Testis (tissue), 2 donors: ENCODE measurements at regions not wholly inside any gene's neighbourhood (a gene's known extent, or its start where the extent isn't known, plus 50 kb on each side); places are given as distances from the start of the nearest gene placed in this dataset.

Experiments used
- DNase-seq: peaks from one replicate; pipeline ENCODE4 v3.0.0-alpha.2; 2019
- H3K27ac ChIP-seq, 2 donors: fragments of 200-600 bp; sonication (generic); one replicate each; pipeline ENCODE4 v1.5.1; 2019
- H3K27me3 ChIP-seq: fragments of 200-600 bp; sonication (generic); one replicate; pipeline ENCODE4 v1.5.1; 2019
- H3K36me3 ChIP-seq: fragments of 200-600 bp; sonication (generic); one replicate; pipeline ENCODE4 v1.5.1; 2017; ENCODE audit warnings: low read depth; ENCODE audit errors: missing control alignments
- H3K4me1 ChIP-seq: fragments of 200-600 bp; sonication (generic); one replicate; pipeline ENCODE4 v1.5.1; 2019
- H3K4me3 ChIP-seq, 2 donors: fragments of 200-600 bp; sonication (generic); one replicate each; pipeline ENCODE4 v1.5.1; 2017 to 2019
- H3K9me3 ChIP-seq: fragments of 200-600 bp; sonication (generic); one replicate; pipeline ENCODE4 v1.5.1; 2017
- CTCF ChIP-seq, 3 experiments: fragments of 450-650 bp in 2 of 3; fragments of 200-600 bp in 1 of 3; sonication (generic) in 1 of 3; IDR thresholded peaks; one replicate each; pipeline ENCODE4 v1.5.1; 2016 to 2019; ENCODE audit warnings: antibody characterized with exemption in 3 of 3, mild to moderate bottlenecking in 2 of 3, moderate library complexity in 1 of 3
- POLR2A ChIP-seq: fragments of 450-650 bp; IDR thresholded peaks from one replicate; pipeline ENCODE4 v1.6.1; 2017; ENCODE audit warnings: antibody characterized with exemption, mild to moderate bottlenecking, moderate library complexity
- WGBS, 2 donors: methylation state at CpG; one replicate each; pipeline ENCODE4 v1.1.5; 2018; 5-methylcytosine and 5-hydroxymethylcytosine counted together
- intact Hi-C: fragments of 100-400 bp; cut with DNase I; formaldehyde crosslinking; loops from one replicate; pipeline ENCODE4 v1.15.1; 2023; ENCODE audit warnings: low total_unique reads

GRCh38 chr22:48702573-48703264, 1125.0 kb downstream of the BRD1 start:
- Histone ChIP-seq H3K9me3 (no peaks in the 10 kb centered on the region), H3K4me3 (no peak overlapping the region), H3K4me1 (no peaks in the 10 kb centered on the region), H3K27me3 (no peaks in the 10 kb centered on the region), H3K36me3 (no peaks in the 10 kb centered on the region), H3K27ac (no peak overlapping the region)
- DNase-seq, result no peak
- WGBS, 2 donors, result 70 to 88% methylated on average over 10 to 26 of the region's 26 CpGs
- intact Hi-C loops, result no loop called here
- TF ChIP-seq POLR2A (no peak), CTCF (IDR thresholded peaks at IDR 0.05) (no peak)

GRCh38 chr22:48701296-48702030, 1126.2 kb downstream of the BRD1 start:
- no peak overlapping the region for H3K27ac ChIP-seq
- H3K36me3 ChIP-seq, result no peaks in the 10 kb centered on the region
- DNase-seq, result no peak
- 87 to 93% methylated on average over 13 to 23 of the region's 23 CpGs for WGBS, 2 donors
- H3K4me3 ChIP-seq, result no peak overlapping the region
- H3K4me1 ChIP-seq, result no peaks in the 10 kb centered on the region
- intact Hi-C loops, result no loop called here
- H3K9me3 ChIP-seq, result no peaks in the 10 kb centered on the region
- H3K27me3 ChIP-seq, result no peaks in the 10 kb centered on the region
- TF ChIP-seq POLR2A (no peak), CTCF (IDR thresholded peaks at IDR 0.05) (no peak)

- H3K9me3 ChIP-seq, result no peaks in the 10 kb centered on the region
- H3K4me3 ChIP-seq, result no peak overlapping the region
- H3K27ac ChIP-seq, result no peak overlapping the region
- no peaks in the 10 kb centered on the region for H3K36me3 ChIP-seq
- no peaks in the 10 kb centered on the region for H3K4me1 ChIP-seq
- WGBS, 2 donors, result 85 to 95% methylated on average over 9 to 19 of the region's 19 CpGs
- no peak for DNase-seq
- no peak for TF ChIP-seq CTCF (IDR thresholded peaks at IDR 0.05)
- no peak for TF ChIP-seq POLR2A
- intact Hi-C loops, result no loop called here
- H3K27me3 ChIP-seq, result no peaks in the 10 kb centered on the region
Measured at GRCh38 chr22:48700566-48701295, 1126.9 kb downstream of the BRD1 start.

GRCh38 chr22:48700180-48700565, 1127.5 kb downstream of the BRD1 start:
- 88 to 92% methylated on average over 11 to 13 of the region's 13 CpGs for WGBS, 2 donors
- Histone ChIP-seq H3K4me3 (no peak overlapping the region), H3K4me1 (no peaks in the 10 kb centered on the region), H3K9me3 (no peaks in the 10 kb centered on the region), H3K27ac (no peak overlapping the region), H3K36me3 (no peaks in the 10 kb centered on the region), H3K27me3 (no peaks in the 10 kb centered on the region)
- no peak for DNase-seq
- TF ChIP-seq CTCF (IDR thresholded peaks at IDR 0.05) (no peak), POLR2A (no peak)
- intact Hi-C loops, result no loop called here
